Bone marrow (tissue), 2 donors: ENCODE measurements at regions not wholly inside any gene's neighbourhood (a gene's known extent, or its start where the extent isn't known, plus 50 kb on each side); places are given as distances from the start of the nearest gene placed in this dataset.

ENCODE experiments used
- DNase-seq, 2 donors: peaks; one replicate each; lab custom pipeline; 2025; lab: John Stamatoyannopoulos, UW

GRCh38 chr1:106753066-106753465 is 303.4 kb upstream of the PRMT6 start:
- DNase-seq = no peak

GRCh38 chr1:106754957-106755356 is 301.5 kb upstream of the PRMT6 start:
- no peak for DNase-seq

DNA sequence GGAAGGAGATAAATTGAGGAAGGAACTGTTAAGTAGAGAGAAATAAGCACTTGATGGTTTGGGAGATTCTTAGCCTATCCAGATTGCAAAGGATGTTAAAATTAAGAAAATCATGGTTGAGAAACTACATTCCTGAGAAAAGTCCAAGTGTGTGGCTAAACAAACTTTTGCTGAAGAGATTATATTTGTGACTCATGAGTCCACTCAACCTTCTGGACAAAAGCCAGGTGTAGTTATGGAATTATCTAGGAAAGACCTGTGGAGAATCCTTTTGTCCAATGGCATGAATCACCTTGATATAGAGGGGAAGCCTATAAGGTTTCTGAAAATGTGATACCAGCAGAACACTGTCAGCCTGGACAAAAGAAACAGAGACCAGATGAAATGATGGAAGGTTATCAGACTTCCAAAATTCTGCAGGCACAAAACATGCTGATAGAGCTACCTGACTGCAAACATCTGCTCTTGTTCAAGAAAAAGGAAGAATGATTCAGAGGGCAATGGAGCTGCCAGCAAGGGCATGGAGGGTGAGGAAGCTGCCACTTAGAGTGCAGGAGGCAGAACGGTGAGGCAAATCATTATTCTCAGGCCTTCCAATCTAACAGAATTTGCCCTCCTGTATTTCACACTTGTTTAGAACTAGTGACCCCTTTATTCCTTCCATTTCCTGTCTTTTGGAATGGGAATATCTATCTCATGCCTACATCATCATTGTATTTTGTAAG is 300.6 kb upstream of the PRMT6 start:
- DNase-seq = no peak

- no peak for DNase-seq
These were observed 299.7 kb upstream of the PRMT6 start for GRCh38 chr1:106756752-106757151.

GRCh38 chr1:106768077-106768476 is 288.4 kb upstream of the PRMT6 start:
- no peak for DNase-seq

- no peak for DNase-seq
These were observed 288.0 kb upstream of the PRMT6 start for GRCh38 chr1:106768501-106768900.

- no peak for DNase-seq
These were observed 283.3 kb upstream of the PRMT6 start for GRCh38 chr1:106773206-106773605.

DNA sequence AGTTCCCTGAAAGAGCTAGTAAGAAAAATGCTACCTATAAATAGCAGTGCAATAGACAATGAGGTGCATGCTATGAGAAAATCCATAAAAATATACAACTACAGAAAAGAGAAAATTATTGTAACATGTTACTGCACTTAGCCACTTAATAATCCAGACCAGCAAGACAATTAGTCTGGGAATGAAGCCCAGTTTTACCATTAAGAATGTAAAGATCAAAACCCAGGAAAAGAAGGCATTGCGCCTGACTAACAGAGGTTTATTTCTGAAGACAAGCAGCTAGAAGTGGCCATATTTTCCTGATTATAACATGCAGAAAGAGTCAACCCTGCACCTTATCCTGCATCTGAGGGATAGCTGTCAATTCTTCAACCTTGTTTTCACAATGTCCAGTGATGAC is 276.4 kb upstream of the PRMT6 start:
- DNase-seq = no peak

- DNase-seq = no peak
These were observed 275.5 kb upstream of the PRMT6 start for GRCh38 chr1:106780806-106781569.

GRCh38 chr1:106785176-106785575 is 271.3 kb upstream of the PRMT6 start:
- DNase-seq = no peak

DNA sequence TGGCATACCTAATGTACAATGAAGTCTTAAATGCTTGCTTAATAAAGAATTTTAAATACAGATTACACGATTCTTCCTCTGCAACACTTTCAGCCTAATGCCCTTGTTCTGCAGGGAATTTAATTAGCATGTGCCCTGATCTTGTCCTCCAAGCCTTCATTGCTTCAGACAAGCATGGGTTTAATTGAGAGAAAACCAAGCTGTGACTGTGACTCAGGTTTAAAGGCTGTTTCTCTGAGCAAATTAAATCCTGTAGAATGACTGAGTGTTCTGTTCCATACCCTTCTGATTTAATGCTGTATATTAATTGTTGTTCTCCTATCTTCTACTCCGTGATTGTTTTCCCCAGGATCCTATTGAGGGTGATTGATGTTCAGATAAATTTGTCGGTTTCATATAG is 269.0 kb upstream of the PRMT6 start:
- no peak for DNase-seq

GRCh38 chr1:106789686-106790085 is 266.8 kb upstream of the PRMT6 start:
- no peak for DNase-seq

DNA sequence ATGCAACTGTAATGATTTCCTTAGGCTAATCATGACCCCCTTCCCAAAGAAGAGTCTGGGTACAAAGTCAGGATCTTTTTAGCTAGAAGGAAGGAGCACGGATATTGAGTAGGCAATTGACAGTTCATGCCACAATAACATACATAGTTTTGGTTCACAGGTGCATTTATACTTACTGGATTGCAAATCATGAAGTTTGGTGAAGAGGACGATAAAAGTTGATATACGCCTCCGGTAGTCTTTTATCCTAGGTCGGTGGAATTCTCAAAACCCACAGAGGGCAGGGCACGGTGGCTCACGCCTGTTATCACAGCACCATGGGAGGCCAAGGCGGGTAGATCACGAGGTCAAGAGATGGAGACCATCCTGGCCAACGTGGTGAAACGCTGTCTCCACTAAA is 265.4 kb upstream of the PRMT6 start:
- no peak for DNase-seq

GRCh38 chr1:106793651-106794050 is 262.8 kb upstream of the PRMT6 start:
- DNase-seq = no peak

DNA sequence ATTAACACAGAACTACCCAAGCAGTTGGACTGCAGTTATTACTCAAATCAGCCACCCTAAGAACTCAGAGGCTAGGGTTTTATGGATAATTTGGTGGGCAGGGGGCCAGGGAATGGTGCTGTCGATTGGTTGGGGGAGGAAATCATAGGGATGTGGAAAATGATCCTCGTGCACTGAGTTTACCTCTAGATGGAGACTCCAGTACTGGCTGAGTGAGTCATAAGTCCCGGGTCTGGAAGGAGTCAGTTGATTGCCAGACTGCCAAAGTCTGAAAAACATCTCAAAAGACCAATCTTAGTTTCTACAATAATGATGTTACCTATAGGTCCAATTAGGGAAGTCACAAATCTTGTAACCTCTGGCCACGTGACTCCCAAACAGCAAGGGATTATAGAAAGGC is 257.5 kb upstream of the PRMT6 start:
- no peak for DNase-seq

DNA sequence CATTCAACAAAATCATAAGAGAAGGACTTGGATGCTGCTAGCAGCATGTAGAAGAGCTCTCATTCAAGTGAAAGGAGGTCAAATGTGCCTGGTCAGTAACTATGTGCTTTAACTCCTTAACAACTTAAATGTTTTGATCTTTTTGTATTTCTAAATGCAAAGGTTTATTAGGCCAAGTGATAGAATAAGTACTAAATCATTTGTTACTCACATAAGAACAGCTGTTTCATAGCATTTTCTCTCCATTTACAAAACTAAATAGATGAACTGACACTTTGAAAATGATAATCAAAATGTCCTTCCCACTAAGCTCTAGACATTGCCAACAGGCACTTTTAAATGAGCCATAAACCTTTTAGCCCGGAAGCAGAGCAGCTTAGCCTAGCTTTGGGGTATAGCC is 254.3 kb upstream of the PRMT6 start:
- no peak for DNase-seq

DNA sequence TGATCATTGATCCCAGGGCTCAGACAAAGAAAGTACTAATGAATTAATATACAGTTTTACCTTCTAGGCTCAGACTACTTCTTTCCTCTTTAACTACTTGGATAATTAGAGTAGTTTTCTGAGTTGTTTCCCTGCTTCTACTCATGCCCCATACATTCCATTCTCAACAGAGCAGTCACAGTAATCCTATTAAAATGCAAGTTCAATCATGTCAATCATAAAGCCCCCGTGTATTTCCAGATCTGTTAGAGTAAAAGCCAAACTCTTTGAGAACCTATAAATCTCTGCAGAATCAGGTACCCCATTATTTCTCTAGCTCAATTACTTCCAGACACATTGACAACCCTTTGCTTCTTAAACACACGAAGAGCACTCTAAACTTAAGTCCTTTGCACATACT is 242.1 kb upstream of the PRMT6 start:
- no peak for DNase-seq

- DNase-seq = no peak
These were observed 238.9 kb upstream of the PRMT6 start for GRCh38 chr1:106817575-106817974.

DNA sequence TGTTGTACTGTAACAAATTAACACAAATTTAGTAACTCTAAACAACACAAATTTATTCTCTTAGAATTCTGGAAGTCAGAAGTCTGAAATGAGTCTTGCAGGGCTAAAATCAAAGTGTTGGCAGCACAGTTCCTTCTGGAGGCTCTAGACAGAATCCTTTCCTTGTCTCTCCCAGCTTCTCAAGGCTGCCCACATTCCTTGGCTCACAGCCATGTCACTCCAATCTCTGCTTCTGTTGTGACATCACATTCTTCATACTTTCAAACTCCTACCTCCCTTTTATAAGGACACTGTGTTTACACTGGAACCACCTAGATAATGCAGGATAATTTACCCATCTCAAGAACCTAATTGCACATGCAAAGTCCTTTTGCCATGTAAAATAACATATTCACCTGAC is 225.0 kb upstream of the PRMT6 start:
- no peak for DNase-seq

- DNase-seq = no peak
These were observed 219.8 kb upstream of the PRMT6 start for GRCh38 chr1:106836708-106837107.

DNA sequence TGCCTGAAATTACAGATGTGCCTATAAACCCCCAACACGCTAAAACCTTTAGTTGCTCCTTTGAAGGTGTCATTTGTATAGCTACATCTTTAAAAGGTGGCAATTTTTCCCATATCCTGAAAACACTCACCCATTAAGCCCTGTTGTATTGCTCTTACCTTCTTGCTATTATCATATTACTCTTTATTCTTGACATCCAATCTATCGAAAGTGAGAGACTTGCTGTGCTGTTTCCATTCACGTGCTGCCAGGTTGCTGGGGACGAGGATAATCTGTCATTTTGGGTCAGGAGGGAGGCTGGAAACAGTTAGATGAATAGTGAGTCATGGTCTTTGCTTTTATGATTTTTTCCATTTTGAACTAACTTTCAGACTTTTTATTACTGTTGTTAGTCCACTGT is 213.0 kb upstream of the PRMT6 start:
- DNase-seq = no peak

DNA sequence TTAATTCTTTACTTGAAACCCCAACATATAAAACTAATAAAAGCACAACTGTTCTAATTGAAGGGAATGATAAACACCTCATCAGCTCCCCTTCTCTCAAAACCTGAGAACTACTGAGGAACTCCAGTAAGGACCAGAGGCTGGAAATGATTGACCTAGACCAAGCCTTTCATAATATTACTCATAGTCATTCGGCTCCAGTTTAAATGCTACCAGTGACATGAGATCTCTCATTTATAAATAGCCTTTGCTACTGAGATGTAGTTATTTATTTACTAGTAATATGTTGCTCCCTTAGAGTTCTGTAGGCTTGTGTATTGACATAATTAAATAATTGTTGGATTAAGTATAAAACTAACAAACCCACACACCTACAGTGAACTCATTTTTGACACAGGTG is 209.8 kb upstream of the PRMT6 start:
- DNase-seq = no peak

GRCh38 chr1:106861110-106861509 is 195.4 kb upstream of the PRMT6 start:
- no peak for DNase-seq

DNA sequence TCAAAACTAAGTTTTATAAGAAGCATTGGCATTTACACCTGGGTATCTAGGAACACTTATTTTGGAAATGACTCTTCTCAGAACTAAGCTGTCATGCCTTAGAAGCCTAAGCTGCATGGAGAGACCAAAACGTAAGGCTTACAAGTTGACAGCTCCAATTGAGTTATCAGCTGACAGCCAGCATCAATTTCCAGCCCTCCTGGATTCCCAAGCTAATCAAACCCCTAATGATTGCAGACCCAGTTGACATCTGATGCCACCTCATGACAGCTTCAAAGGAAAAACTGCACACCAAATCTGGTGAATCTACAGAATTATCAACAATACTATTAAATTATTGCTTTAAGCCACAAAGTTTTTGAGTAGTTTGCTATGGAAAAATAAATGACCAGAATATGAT is 187.6 kb upstream of the PRMT6 start:
- DNase-seq = no peak
